Ectodermal cell (in vitro differentiated cells): ENCODE measurements at regions not wholly inside any gene's neighbourhood (a gene's known extent, or its start where the extent isn't known, plus 50 kb on each side); places are given as distances from the start of the nearest gene placed in this dataset.

ENCODE experiments used
- H3K27ac ChIP-seq: 2 replicates; pipeline ENCODE4 v1.7.0; 2013; ENCODE audit warnings: mild to moderate bottlenecking, low read depth, low read length; ENCODE audit not compliant: insufficient read depth, poor library complexity, severe bottlenecking
- H3K27me3 ChIP-seq: 2 replicates; pipeline ENCODE4 v1.7.0; 2013; ENCODE audit warnings: mild to moderate bottlenecking, low read length; ENCODE audit not compliant: insufficient read depth, control insufficient read depth, poor library complexity, severe bottlenecking
- H3K36me3 ChIP-seq: one replicate; pipeline ENCODE4 v1.7.0; 2013; ENCODE audit warnings: low read length; ENCODE audit not compliant: control insufficient read depth, insufficient read depth
- H3K4me1 ChIP-seq: one replicate; pipeline ENCODE4 v1.7.0; 2013; ENCODE audit warnings: low read length; ENCODE audit not compliant: control insufficient read depth, insufficient read depth
- H3K4me3 ChIP-seq: 2 replicates; pipeline ENCODE4 v1.7.0; 2013; ENCODE audit warnings: low read depth, low read length, control low read depth; ENCODE audit not compliant: insufficient read depth
- H3K9me3 ChIP-seq: 2 replicates; pipeline ENCODE4 v1.7.0; 2013; ENCODE audit warnings: mild to moderate bottlenecking, low read length, moderate library complexity; ENCODE audit not compliant: control insufficient read depth
- WGBS, 2 experiments: methylation state at CpG; one replicate each; pipeline ENCODE4 v1.1.7; 2013; ENCODE audit warnings: missing lambda C conversion rate in 2 of 2; 5-methylcytosine and 5-hydroxymethylcytosine counted together

DNA sequence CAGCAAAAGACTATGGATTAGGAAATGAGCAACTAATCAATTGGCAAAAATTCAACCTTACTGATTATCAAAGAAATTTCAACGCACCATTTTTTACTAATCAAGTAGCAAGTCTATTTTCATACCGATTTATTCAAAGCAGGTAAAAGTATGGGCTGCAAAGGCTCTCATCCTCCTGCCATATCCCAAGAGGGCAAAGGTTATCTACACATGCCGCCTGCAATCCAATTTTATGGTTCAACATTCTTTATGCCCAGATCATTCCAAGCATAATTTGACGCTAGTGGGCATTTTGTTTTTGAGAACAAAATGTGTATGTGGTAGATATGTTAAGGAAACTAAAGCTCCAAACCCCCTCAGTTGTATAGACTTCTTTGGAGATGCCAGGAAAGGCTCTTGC, 270.6 kb downstream of the MAF start:
- Histone ChIP-seq H3K9me3 (no peaks in the 10 kb centered on the region), H3K36me3 (no peaks in the 10 kb centered on the region), H3K4me1 (no peaks in the 10 kb centered on the region), H3K27me3 (no peaks in the 10 kb centered on the region), H3K4me3 (no peak overlapping the region), H3K27ac (no peak overlapping the region)
- WGBS, 2 experiments = 91 to 92% methylated on average over 3 to 4 of the region's 4 CpGs

DNA sequence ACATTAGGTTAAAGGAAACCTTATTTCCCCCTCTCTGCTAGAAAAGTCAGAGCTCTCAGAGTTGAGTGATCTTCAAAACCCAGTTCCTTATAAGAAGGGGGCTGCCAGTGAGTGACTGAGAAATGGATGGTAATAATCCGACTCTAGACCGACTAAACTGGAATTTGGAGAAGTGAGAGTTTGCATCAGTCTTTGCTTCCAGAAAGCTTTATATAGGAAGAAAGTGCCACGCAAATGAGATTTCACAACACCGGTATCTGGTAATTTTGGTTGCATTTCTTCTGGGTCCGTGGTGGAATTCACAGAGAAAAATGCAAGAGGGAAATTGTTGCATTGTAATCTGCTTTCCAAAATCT, 271.4 kb downstream of the MAF start:
- Histone ChIP-seq H3K27ac (no peak overlapping the region), H3K36me3 (no peaks in the 10 kb centered on the region), H3K4me3 (no peak overlapping the region), H3K9me3 (no peaks in the 10 kb centered on the region), H3K27me3 (no peaks in the 10 kb centered on the region), H3K4me1 (no peaks in the 10 kb centered on the region)
- WGBS, 2 experiments = 87 to 91% methylated on average over 5 of the region's 5 CpGs

DNA sequence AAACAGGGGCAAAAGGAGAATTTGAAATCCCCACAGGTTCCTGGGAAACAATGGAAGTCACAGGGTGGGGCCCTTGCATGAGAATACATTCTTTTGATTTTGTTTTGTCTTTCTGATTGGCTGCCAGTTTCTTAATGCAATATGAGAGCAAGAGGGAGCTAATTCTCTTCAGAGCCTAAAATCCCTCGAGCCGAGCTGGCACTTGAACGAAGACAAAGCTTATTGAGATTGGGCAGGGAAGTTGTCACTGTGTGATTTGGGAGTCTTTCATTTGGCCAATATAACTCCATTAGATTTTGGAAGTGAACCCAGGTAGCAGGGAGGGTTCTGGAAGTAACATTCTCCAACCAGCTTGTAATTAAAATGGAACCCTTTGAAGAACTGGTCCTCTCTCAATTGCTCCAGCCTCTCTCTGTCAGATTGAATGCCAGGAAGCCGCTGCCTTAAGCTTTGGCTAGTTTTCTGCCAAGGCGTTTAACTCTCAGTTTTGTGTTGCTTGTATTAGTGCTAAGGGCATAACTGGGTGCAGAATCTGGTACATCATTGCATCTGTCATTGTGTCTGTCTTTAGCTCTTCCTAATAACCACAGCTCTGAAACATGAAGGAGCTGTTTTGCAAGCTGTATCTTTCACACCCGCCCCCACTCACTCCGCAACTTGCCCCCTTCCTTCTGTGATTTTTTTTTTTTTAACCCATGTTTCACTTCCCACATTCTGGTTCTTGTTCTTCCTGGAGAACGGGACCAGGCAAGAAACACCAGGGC, 272.0 kb downstream of the MAF start:
- Histone ChIP-seq H3K27me3 (no peaks in the 10 kb centered on the region), H3K36me3 (no peaks in the 10 kb centered on the region), H3K4me1 (no peaks in the 10 kb centered on the region), H3K4me3 (no peak overlapping the region), H3K9me3 (no peaks in the 10 kb centered on the region), H3K27ac (no peak overlapping the region)
- WGBS, 2 experiments = 42 to 43% methylated on average over 8 of the region's 8 CpGs

DNA sequence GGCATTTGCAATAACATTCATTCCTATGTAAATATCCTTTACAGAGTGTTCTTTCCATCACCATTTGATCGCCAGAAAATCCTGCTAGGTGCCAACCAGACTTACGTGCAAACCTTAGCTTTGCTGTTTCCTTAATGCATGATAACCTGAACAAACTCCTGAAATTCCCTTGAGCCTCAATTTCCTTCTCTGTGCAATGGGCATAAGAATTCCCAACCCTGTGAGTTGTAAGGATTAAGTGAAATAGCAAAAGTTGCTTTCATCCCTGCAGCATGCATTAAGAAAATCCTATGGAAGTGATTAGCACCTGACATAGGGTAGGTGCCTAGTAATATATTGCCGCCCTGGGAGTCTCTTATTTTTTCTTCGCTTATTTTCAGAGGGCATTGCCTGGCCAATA, 272.7 kb downstream of the MAF start:
- Histone ChIP-seq H3K4me1 (no peaks in the 10 kb centered on the region), H3K36me3 (no peaks in the 10 kb centered on the region), H3K4me3 (no peak overlapping the region), H3K9me3 (no peaks in the 10 kb centered on the region), H3K27ac (no peak overlapping the region), H3K27me3 (no peaks in the 10 kb centered on the region)
- 72 to 79% methylated on average over 4 of the region's 4 CpGs for WGBS, 2 experiments

DNA sequence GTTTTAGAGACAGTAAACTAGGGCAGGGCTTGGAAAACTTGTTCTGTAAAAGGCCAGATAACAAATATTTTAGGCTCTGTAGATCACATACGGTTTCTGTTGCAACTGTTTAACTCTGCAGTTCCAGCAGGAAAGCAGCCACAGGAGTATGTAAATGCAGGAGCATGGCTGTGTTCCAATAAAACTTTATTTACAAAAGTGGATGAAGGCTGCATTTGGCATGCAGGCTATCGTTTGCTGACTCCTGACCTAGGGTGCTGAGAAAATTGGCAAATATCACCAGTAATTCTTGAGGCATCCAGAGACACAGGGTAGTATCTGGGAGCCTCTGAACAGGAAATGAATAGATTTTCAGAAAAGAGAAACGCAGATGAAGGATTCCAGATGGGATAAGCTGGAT, 274.0 kb downstream of the MAF start:
- WGBS, 2 experiments = 87 to 94% methylated on average over 3 of the region's 3 CpGs
- Histone ChIP-seq H3K27ac (no peak overlapping the region), H3K4me3 (no peak overlapping the region), H3K27me3 (no peaks in the 10 kb centered on the region), H3K4me1 (no peaks in the 10 kb centered on the region), H3K36me3 (no peaks in the 10 kb centered on the region), H3K9me3 (no peaks in the 10 kb centered on the region)

DNA sequence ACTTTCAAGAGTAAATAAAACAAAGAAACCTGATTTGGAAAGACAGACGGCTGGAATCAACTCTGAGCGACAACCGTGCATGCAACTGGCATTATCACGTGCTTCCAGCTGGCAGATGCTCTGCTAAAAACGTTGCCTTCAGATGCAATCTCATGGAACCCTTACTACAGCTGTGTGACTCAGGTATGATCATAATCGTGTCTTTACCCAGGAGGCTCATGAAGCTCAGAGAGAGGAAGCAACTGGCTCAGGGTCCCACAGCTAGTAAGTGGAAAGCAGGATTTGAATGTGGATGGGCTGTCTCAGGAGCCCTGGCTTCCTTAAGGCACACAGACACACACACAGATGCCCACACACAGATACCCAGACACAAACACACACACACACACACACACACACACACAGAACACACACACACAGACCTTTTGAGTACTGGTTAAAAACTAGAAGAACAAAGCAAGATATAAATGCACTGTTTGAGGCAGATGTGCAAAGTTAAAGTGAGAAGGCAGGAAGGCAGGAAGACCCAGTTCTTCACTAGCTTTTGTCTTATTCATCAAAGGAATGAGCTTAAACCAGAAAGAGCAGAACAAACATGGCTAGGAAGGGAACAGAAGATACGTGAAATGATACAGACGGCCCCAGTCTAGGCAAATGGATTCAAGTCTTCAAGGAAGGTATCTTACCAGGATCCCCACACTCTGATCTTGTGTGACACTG, 275.2 kb downstream of the MAF start:
- Histone ChIP-seq H3K27ac (no peak overlapping the region), H3K9me3 (no peaks in the 10 kb centered on the region), H3K36me3 (no peaks in the 10 kb centered on the region), H3K4me1 (no peaks in the 10 kb centered on the region), H3K4me3 (no peak overlapping the region), H3K27me3 (no peaks in the 10 kb centered on the region)
- WGBS, 2 experiments = 89 to 90% methylated on average over 8 of the region's 8 CpGs

DNA sequence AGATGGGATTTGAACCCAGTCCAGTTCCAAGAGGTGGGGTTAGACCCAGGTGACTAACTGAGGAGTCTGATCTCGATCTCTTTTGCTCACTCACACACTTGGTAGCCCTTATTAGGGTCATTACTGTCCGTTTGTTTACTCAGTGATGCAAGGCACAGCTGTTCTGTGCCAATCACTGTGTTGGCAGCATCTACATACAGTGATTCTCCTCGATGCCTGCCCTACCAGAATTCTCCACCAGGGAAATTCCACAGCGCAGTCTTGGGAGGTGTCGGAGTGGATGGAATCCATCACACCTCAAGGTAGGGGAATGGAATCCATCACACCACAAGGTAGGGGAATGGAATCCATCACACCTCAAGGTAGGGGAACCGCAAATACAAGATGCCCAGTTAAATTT, 279.6 kb downstream of the MAF start:
- Histone ChIP-seq H3K27ac (no peak overlapping the region), H3K36me3 (no peaks in the 10 kb centered on the region)
- 94 to 97% methylated on average over 6 of the region's 6 CpGs for WGBS, 2 experiments

DNA sequence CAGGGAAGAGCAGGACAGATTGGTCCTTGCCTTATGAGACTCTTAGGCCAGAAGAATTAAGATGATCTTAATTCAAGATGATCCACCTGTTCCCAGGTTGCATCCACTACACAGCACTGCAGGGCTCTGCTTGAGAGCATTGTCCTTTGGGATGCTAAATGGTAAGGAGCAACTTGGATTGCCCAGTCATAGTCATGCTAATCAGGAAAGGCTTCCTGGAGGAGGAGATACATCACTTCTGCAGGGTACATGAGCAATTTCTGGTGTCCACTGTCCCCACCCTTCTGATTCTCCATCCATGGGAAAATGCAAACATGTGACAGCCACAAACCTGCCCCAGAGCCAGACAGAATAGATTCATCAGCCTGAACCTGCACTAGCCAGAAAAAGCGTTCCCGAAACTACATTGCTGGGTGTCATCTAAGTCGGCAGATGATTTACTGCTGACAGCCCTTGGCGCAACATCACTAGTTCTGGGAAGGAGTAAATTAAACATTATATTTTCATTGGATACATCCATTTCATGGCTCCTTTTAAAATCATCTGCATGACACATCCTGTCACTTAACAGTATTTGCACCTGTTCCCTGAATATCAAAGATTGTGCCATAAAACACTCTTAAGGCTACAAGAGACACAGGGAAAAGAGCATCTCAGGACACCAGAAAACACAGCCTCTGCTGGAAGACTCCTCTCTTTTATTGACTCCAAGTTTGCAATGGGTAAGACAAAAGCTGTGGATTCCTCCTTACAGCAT, 282.2 kb downstream of the MAF start:
- Histone ChIP-seq H3K27me3 (peaks cover 8% of the 10 kb centered on the region), H3K4me1 (peaks cover 6% of the 10 kb centered on the region), H3K9me3 (no peaks in the 10 kb centered on the region), H3K27ac (no peak overlapping the region), H3K36me3 (no peaks in the 10 kb centered on the region), H3K4me3 (no peak overlapping the region)
- WGBS, 2 experiments = 83 to 90% methylated on average over 4 of the region's 4 CpGs

More for the DNA sequence above, 279.6 kb downstream of the MAF start:
- H3K27me3 ChIP-seq = peaks cover 8% of the 10 kb centered on the region
- H3K4me1 ChIP-seq = peaks cover 6% of the 10 kb centered on the region
- H3K9me3 ChIP-seq = no peaks in the 10 kb centered on the region
- no peak overlapping the region for H3K4me3 ChIP-seq

DNA sequence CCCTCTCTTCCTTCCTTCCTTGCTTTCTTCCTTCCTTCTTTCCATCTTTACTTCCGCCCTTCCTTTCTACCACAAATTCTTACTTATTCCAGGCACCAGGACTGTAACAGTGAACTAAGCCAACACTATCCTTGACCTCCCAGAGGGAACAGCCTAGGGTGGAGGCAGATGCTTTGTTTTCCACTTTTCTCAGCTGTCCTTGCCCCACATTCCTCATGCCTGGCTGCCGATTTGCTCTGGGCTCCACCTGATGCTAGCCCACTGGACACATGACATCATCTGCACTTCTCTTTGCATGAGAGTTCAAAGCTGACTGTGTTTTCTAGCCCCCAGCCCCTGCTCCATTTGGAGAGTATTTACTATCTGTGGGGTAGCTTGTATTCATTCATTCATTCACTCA, 283.0 kb downstream of the MAF start:
- no peak overlapping the region for H3K4me3 ChIP-seq
- H3K4me1 ChIP-seq = peaks cover 6% of the 10 kb centered on the region
- H3K36me3 ChIP-seq = no peaks in the 10 kb centered on the region
- H3K27me3 ChIP-seq = peaks cover 8% of the 10 kb centered on the region
- H3K27ac ChIP-seq = no peak overlapping the region
- no peaks in the 10 kb centered on the region for H3K9me3 ChIP-seq
- WGBS, 2 experiments = 63 to 69% methylated on average over 2 of the region's 2 CpGs

DNA sequence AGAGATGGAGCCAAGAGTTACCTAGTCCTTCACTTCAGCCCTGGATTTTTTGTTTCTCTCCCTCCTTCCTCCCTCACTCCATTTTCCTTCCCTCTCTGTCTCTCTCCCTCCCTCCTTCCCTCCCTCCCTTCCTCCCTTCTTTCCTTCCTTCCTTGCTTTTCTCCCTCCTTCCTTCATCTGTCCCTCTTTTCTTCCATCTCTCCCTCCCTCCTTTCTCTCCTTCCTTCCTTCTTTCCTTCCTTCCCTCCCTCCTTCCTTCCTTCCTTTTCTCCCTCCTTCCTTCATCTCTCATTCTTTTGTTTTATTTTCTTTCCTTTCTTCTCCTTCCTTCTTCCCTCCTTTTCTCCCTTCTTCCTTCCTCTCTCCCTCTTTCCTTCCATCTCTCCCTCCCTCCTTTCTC, 283.5 kb downstream of the MAF start:
- no peaks in the 10 kb centered on the region for H3K9me3 ChIP-seq
- no peak overlapping the region for H3K4me3 ChIP-seq
- no peak overlapping the region for H3K27ac ChIP-seq
- no peaks in the 10 kb centered on the region for H3K36me3 ChIP-seq
- H3K27me3 ChIP-seq = peaks cover 8% of the 10 kb centered on the region
- H3K4me1 ChIP-seq = peaks cover 6% of the 10 kb centered on the region
